ENCODE measurements at regions not wholly inside any gene's neighbourhood (a gene's known extent, or its start where the extent isn't known, plus 50 kb on each side); places are given as distances from the start of the nearest gene placed in this dataset.
A peak's percentile ranks its signal among the peaks of the same experiment; 100 is the strongest.

DNA sequence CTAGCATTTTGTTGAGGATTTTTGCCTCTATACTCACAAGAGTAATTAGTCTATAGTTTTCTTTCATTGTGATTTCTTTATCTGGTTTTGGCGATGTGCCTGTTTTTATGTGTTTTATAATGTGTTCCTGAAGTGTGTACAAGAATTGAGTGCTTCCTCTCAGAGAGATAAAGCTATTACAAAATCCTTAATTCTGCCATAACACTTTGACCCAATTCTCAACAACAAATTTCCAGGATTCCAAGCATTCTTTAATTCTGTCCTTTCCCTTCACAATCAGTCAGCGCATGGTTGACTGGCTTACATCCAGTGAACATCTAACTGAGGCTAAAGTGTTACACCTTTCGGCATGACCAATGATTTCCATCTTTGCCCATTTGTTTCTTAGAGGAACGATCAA is 282.9 kb upstream of the MVB12B start:
- H3K9me3 ChIP-seq = no peaks in the 10 kb centered on the region
- H3K27ac ChIP-seq = no peak overlapping the region
- 36% methylated on average over 4 of the region's 4 CpGs for WGBS (ENCODE audit: insufficient coverage, low coverage, low lambda C conversion rate, missing lambda C conversion rate)
- intact Hi-C loops (cut with DNase I) = no loop called here
- H3K36me3 ChIP-seq = no peaks in the 10 kb centered on the region
- no peak overlapping the region for H3K4me3 ChIP-seq
- no peak for DNase-seq
- no peaks in the 10 kb centered on the region for H3K27me3 ChIP-seq
- H3K4me1 ChIP-seq = no peaks in the 10 kb centered on the region
- no peak for TF ChIP-seq CTCF (IDR thresholded peaks at IDR 0.05)
- TF ChIP-seq POLR2A (IDR thresholded peaks at IDR 0.05) = no peak
- no peak for ATAC-seq

DNA sequence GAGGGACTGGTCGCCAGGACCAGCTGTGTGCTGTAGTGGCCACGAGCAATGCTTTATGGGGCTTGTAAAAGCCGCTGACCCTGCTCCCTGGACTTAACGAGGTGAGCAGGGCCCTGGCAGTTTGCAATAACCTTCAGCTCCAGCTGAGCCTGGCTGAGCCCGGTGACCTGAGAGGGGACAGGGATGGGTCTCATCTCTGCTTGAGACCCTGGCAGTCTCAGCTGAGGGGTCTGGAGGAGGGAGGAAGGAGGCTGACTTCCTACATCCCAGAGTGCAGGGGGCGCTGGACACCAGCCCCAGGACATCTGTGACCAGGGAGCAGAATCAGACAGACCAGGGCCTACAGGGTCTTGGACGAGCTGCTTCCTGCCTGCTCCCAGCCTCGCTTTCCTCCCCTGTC is 277.5 kb upstream of the MVB12B start:
- H3K36me3 ChIP-seq = no peaks in the 10 kb centered on the region
- intact Hi-C loops (cut with DNase I) = no loop called here
- 60% methylated on average over 1 of the region's 8 CpGs for WGBS (ENCODE audit: insufficient coverage, low coverage, low lambda C conversion rate, missing lambda C conversion rate)
- no peak for DNase-seq
- ATAC-seq = no peak
- H3K4me3 ChIP-seq = no peak overlapping the region
- no peaks in the 10 kb centered on the region for H3K4me1 ChIP-seq
- no peaks in the 10 kb centered on the region for H3K9me3 ChIP-seq
- no peak overlapping the region for H3K27ac ChIP-seq
- TF ChIP-seq CTCF (IDR thresholded peaks at IDR 0.05) = no peak
- no peak for TF ChIP-seq POLR2A (IDR thresholded peaks at IDR 0.05)
- H3K27me3 ChIP-seq = no peaks in the 10 kb centered on the region

DNA sequence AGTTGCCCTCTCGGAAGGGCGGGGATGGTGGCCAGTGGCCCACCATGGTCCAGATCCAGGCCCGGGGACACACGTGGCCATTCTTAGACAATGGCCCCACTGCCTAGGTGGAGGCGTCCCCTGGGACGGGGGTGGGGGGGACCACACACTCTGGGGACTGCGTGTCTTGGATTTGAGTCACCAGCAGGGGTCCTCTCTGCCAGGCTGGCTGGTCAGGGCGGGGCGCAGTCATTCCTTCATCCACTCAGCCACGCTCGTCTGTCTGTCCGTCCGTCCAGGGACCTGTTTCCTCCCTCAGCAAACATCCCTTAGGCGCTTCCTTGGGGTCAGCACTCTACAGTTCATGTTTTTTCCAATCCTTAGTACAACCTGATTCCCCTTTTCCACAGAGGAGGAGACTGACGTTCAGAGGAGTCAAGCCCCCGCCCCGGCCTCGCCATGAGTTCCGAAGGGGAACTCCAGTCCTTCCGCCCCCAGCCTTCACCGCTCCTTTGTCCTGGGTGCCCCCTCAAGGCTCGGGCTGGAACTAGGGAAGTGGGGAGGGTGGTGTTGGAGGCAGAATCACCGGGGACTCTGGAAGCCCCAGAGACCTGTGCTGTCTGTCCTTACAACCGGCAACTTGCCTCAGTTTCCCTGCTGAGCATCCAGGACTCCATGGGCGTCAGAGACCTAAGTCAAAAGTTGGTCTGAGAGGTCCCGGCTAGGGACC is 276.6 kb upstream of the MVB12B start:
- H3K4me1 ChIP-seq = no peaks in the 10 kb centered on the region
- ATAC-seq (no peak), DNase-seq (peak in 2 of 3 donors; percentile 16 to 29)
- H3K27me3 ChIP-seq = no peaks in the 10 kb centered on the region
- H3K27ac ChIP-seq = no peak overlapping the region
- H3K9me3 ChIP-seq = no peaks in the 10 kb centered on the region
- no peaks in the 10 kb centered on the region for H3K36me3 ChIP-seq
- 68% methylated on average over 7 of the region's 26 CpGs for WGBS (ENCODE audit: insufficient coverage, low coverage, low lambda C conversion rate, missing lambda C conversion rate)
- intact Hi-C loops (cut with DNase I) = no loop called here
- no peak overlapping the region for H3K4me3 ChIP-seq
- no peak for TF ChIP-seq POLR2A (IDR thresholded peaks at IDR 0.05)
- TF ChIP-seq CTCF (IDR thresholded peaks at IDR 0.05) = no peak

DNA sequence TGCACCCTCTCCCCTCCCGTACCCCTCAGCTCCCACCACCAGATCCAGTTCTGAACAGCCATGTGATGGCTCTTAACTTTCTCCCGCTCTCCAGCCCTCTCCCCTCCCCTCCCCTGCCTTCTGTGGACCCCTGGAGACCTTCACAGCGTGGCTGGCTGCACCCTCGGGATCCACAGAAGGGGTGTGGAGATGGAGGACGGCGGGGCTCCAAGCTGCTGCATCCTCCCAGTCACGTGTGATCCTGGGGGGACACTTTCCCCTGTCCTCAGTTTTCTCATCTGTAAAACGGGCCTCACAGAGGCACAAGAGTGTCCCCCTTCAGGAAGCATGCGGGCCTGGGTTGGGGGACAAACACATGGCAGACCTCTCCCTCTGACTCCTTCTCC is 276.0 kb upstream of the MVB12B start:
- H3K4me3 ChIP-seq = no peak overlapping the region
- H3K27me3 ChIP-seq = no peaks in the 10 kb centered on the region
- H3K9me3 ChIP-seq = no peaks in the 10 kb centered on the region
- ATAC-seq = no peak
- H3K36me3 ChIP-seq = no peaks in the 10 kb centered on the region
- 69% methylated on average over 7 of the region's 9 CpGs for WGBS (ENCODE audit: insufficient coverage, low coverage, low lambda C conversion rate, missing lambda C conversion rate)
- TF ChIP-seq CTCF (IDR thresholded peaks at IDR 0.05) (no peak), POLR2A (IDR thresholded peaks at IDR 0.05) (no peak)
- intact Hi-C loops (cut with DNase I) = no loop called here
- H3K4me1 ChIP-seq = no peaks in the 10 kb centered on the region
- no peak overlapping the region for H3K27ac ChIP-seq
- DNase-seq = peak in 1 of 3 donors; percentile 20

Data from right lobe of liver (tissue), 6 donors.